ENCODE measurements at regions not wholly inside any gene's neighbourhood (a gene's known extent, or its start where the extent isn't known, plus 50 kb on each side); places are given as distances from the start of the nearest gene placed in this dataset.

GRCh38 chr5:84650429-84650828, 265.7 kb upstream of the EDIL3 start:
- FAIRE-seq = no peak
- Histone ChIP-seq H3K4me3 (ENCODE audit: low read depth in 1 of 3, low read length in 3 of 3) (no peak overlapping the region), H3K9me3 (ENCODE audit: control insufficient read depth in 2 of 2, insufficient read depth in 1 of 2, low read depth in 1 of 2, low read length in 1 of 2) (no peaks in the 10 kb centered on the region), H3K4me1 (ENCODE audit: control insufficient read depth in 3 of 3, insufficient read depth in 2 of 3, low read depth in 1 of 3, low read length in 2 of 3) (no peaks in the 10 kb centered on the region), H3K27me3 (ENCODE audit: control insufficient read depth in 3 of 3, insufficient read depth in 3 of 3, low read length in 3 of 3) (no peaks in the 10 kb centered on the region), H3K27ac (ENCODE audit: low read depth in 1 of 3, low read length in 2 of 3) (no peak overlapping the region), H3K36me3 (ENCODE audit: control insufficient read depth in 3 of 3, insufficient read depth in 2 of 3, low read depth in 1 of 3, low read length in 3 of 3) (no peaks in the 10 kb centered on the region)
- no peak for DNase-seq
- 5 to 24% (median 8%) methylated on average over 1 of the region's 1 CpG for WGBS, 3 donors

DNA sequence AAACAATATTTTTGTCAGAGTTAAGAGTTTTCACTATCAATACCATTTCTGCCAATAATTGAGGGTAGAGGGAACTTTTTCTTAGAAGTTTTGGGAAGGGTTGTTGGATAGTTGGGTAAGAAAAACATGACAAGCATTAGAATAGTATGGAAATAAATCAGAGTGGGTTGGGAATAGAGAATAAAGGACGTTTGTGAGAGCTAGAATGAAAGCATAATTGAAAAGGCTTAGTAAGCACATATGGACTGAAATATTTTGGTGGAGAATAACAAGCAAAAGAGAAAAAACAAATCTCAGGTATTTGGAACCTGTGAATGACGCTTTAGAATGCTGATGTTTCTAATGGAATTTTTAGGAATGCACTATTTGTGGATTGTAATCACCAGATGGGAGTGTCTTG, 262.9 kb upstream of the EDIL3 start:
- DNase-seq (no peak), FAIRE-seq (no peak)
- H3K27ac ChIP-seq (ENCODE audit: low read depth in 1 of 3, low read length in 2 of 3) = no peak overlapping the region
- WGBS, 3 donors = 42 to 64% (median 53%) methylated on average over 2 of the region's 2 CpGs
- no peak overlapping the region for H3K4me3 ChIP-seq (ENCODE audit: low read depth in 1 of 3, low read length in 3 of 3)
- no peaks in the 10 kb centered on the region for H3K9me3 ChIP-seq (ENCODE audit: control insufficient read depth in 2 of 2, insufficient read depth in 1 of 2, low read depth in 1 of 2, low read length in 1 of 2)
- H3K27me3 ChIP-seq (ENCODE audit: control insufficient read depth in 3 of 3, insufficient read depth in 3 of 3, low read length in 3 of 3) = no peaks in the 10 kb centered on the region
- H3K36me3 ChIP-seq (ENCODE audit: control insufficient read depth in 3 of 3, insufficient read depth in 2 of 3, low read depth in 1 of 3, low read length in 3 of 3) = no peaks in the 10 kb centered on the region
- no peaks in the 10 kb centered on the region for H3K4me1 ChIP-seq (ENCODE audit: control insufficient read depth in 3 of 3, insufficient read depth in 2 of 3, low read depth in 1 of 3, low read length in 2 of 3)

GRCh38 chr5:84642795-84643194, 258.1 kb upstream of the EDIL3 start:
- FAIRE-seq = no peak
- WGBS, 3 donors = 82 to 87% (median 83%) methylated on average over 2 of the region's 2 CpGs

DNA sequence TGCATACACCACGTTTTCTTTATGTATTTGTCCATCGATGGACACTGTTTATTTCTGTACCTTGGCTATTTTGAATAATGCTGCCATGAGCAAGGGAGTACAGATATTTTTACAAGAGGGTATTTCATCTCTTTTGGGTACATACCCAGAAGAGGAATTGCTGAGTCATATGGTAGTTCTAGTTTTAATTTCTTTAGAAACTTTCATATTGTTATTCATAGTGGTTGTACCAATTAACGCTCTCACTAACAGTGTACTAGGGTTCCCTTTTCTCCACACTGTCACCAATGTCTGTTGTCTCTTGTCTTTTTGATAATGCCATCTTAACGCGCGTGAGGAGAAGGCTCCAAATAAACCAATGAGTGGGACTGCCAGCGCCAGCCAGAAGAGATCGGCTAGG, 257.6 kb upstream of the EDIL3 start:
- FAIRE-seq (no peak), DNase-seq (no peak)
- no peak overlapping the region for H3K27ac ChIP-seq (ENCODE audit: low read depth in 1 of 3, low read length in 2 of 3)
- H3K4me1 ChIP-seq (ENCODE audit: control insufficient read depth in 3 of 3, insufficient read depth in 2 of 3, low read depth in 1 of 3, low read length in 2 of 3) = no peaks in the 10 kb centered on the region
- WGBS, 3 donors = 87 to 95% (median 88%) methylated on average over 8 of the region's 8 CpGs
- H3K27me3 ChIP-seq (ENCODE audit: control insufficient read depth in 3 of 3, insufficient read depth in 3 of 3, low read length in 3 of 3) = no peaks in the 10 kb centered on the region
- H3K9me3 ChIP-seq (ENCODE audit: control insufficient read depth in 2 of 2, insufficient read depth in 1 of 2, low read depth in 1 of 2, low read length in 1 of 2) = no peaks in the 10 kb centered on the region
- H3K36me3 ChIP-seq (ENCODE audit: control insufficient read depth in 3 of 3, insufficient read depth in 2 of 3, low read depth in 1 of 3, low read length in 3 of 3) = no peaks in the 10 kb centered on the region
- no peak overlapping the region for H3K4me3 ChIP-seq (ENCODE audit: low read depth in 1 of 3, low read length in 3 of 3)

More at GRCh38 chr5:84642795-84643194, 258.1 kb upstream of the EDIL3 start:
- no peaks in the 10 kb centered on the region for H3K9me3 ChIP-seq (ENCODE audit: control insufficient read depth in 2 of 2, insufficient read depth in 1 of 2, low read depth in 1 of 2, low read length in 1 of 2)
- no peak overlapping the region for H3K4me3 ChIP-seq (ENCODE audit: low read depth in 1 of 3, low read length in 3 of 3)
- no peak for DNase-seq
- H3K36me3 ChIP-seq (ENCODE audit: control insufficient read depth in 3 of 3, insufficient read depth in 2 of 3, low read depth in 1 of 3, low read length in 3 of 3) = no peaks in the 10 kb centered on the region
- no peaks in the 10 kb centered on the region for H3K4me1 ChIP-seq (ENCODE audit: control insufficient read depth in 3 of 3, insufficient read depth in 2 of 3, low read depth in 1 of 3, low read length in 2 of 3)
- H3K27ac ChIP-seq (ENCODE audit: low read depth in 1 of 3, low read length in 2 of 3) = no peak overlapping the region
- no peaks in the 10 kb centered on the region for H3K27me3 ChIP-seq (ENCODE audit: control insufficient read depth in 3 of 3, insufficient read depth in 3 of 3, low read length in 3 of 3)

- no peaks in the 10 kb centered on the region for H3K27me3 ChIP-seq (ENCODE audit: control insufficient read depth in 3 of 3, insufficient read depth in 3 of 3, low read length in 3 of 3)
- FAIRE-seq = no peak
- H3K27ac ChIP-seq (ENCODE audit: low read depth in 1 of 3, low read length in 2 of 3) = no peak overlapping the region
- H3K9me3 ChIP-seq (ENCODE audit: control insufficient read depth in 2 of 2, insufficient read depth in 1 of 2, low read depth in 1 of 2, low read length in 1 of 2) = no peaks in the 10 kb centered on the region
- 64 to 81% (median 66%) methylated on average over 1 of the region's 1 CpG for WGBS, 3 donors
- H3K4me1 ChIP-seq (ENCODE audit: control insufficient read depth in 3 of 3, insufficient read depth in 2 of 3, low read depth in 1 of 3, low read length in 2 of 3) = no peaks in the 10 kb centered on the region
- no peaks in the 10 kb centered on the region for H3K36me3 ChIP-seq (ENCODE audit: control insufficient read depth in 3 of 3, insufficient read depth in 2 of 3, low read depth in 1 of 3, low read length in 3 of 3)
- no peak for DNase-seq
- H3K4me3 ChIP-seq (ENCODE audit: low read depth in 1 of 3, low read length in 3 of 3) = no peak overlapping the region
Measured at GRCh38 chr5:84637662-84638375, 253.1 kb upstream of the EDIL3 start.

DNA sequence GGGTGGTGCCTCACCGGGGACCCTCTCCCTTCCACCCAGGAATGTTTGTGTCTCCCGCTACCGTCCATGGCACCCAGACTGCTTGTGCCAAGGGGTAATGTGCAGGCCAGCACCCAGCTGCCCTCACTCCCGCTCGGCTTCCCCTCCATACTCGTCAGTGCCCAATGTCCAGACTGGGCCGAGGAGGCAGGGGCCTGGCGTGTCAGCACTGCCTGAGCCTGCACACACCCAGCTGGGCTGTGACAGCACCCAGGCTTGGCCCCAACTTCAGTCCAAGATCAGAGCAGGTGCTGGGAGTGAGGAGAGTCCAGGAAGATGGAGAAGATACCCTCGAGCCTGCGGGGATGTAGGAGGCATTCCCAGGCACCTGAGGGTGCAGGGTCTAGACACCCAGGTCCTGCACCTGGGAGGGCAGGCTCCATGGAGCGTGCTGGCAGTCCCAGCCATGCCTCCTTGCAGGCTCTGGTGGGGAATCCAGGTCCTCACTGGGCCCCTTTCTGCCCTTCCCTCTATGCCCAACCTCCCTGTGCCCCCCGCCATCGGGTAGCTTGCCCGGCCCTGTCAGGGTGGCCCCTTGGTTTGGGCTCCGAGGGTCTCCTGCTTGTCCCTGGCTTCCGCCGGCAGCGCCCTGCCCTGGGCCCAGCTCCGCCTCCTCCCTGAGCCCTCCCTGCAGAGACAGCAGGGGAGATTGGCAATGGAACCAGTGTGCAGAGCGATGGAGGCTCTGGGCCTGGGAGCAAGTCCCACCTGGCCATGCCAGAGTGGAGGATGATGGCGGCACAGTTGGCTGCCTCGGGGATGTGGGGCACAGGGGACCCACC, 250.8 kb upstream of the EDIL3 start:
- no peaks in the 10 kb centered on the region for H3K9me3 ChIP-seq (ENCODE audit: control insufficient read depth in 2 of 2, insufficient read depth in 1 of 2, low read depth in 1 of 2, low read length in 1 of 2)
- H3K36me3 ChIP-seq (ENCODE audit: control insufficient read depth in 3 of 3, insufficient read depth in 2 of 3, low read depth in 1 of 3, low read length in 3 of 3) = no peaks in the 10 kb centered on the region
- DNase-seq (no peak), FAIRE-seq (no peak)
- H3K4me1 ChIP-seq (ENCODE audit: control insufficient read depth in 3 of 3, insufficient read depth in 2 of 3, low read depth in 1 of 3, low read length in 2 of 3) = no peaks in the 10 kb centered on the region
- no peak overlapping the region for H3K4me3 ChIP-seq (ENCODE audit: low read depth in 1 of 3, low read length in 3 of 3)
- 85 to 92% (median 89%) methylated on average over 20 to 22 of the region's 22 CpGs for WGBS, 3 donors
- no peak overlapping the region for H3K27ac ChIP-seq (ENCODE audit: low read depth in 1 of 3, low read length in 2 of 3)
- H3K27me3 ChIP-seq (ENCODE audit: control insufficient read depth in 3 of 3, insufficient read depth in 3 of 3, low read length in 3 of 3) = no peaks in the 10 kb centered on the region

GRCh38 chr5:84634256-84634655, 249.6 kb upstream of the EDIL3 start:
- 87 to 89% (median 88%) methylated on average over 11 of the region's 11 CpGs for WGBS, 3 donors

GRCh38 chr5:84632418-84632817, 247.7 kb upstream of the EDIL3 start:
- WGBS, 3 donors = 77 to 89% (median 85%) methylated on average over 3 of the region's 3 CpGs
- Histone ChIP-seq H3K9me3 (ENCODE audit: control insufficient read depth in 2 of 2, insufficient read depth in 1 of 2, low read depth in 1 of 2, low read length in 1 of 2) (no peaks in the 10 kb centered on the region), H3K27me3 (ENCODE audit: control insufficient read depth in 3 of 3, insufficient read depth in 3 of 3, low read length in 3 of 3) (no peaks in the 10 kb centered on the region), H3K4me1 (ENCODE audit: control insufficient read depth in 3 of 3, insufficient read depth in 2 of 3, low read depth in 1 of 3, low read length in 2 of 3) (no peaks in the 10 kb centered on the region), H3K4me3 (ENCODE audit: low read depth in 1 of 3, low read length in 3 of 3) (no peak overlapping the region), H3K27ac (ENCODE audit: low read depth in 1 of 3, low read length in 2 of 3) (no peak overlapping the region), H3K36me3 (ENCODE audit: control insufficient read depth in 3 of 3, insufficient read depth in 2 of 3, low read depth in 1 of 3, low read length in 3 of 3) (no peaks in the 10 kb centered on the region)
- FAIRE-seq (no peak), DNase-seq (no peak)

More at GRCh38 chr5:84634256-84634655, 249.6 kb upstream of the EDIL3 start:
- no peak overlapping the region for H3K4me3 ChIP-seq (ENCODE audit: low read depth in 1 of 3, low read length in 3 of 3)
- no peaks in the 10 kb centered on the region for H3K36me3 ChIP-seq (ENCODE audit: control insufficient read depth in 3 of 3, insufficient read depth in 2 of 3, low read depth in 1 of 3, low read length in 3 of 3)
- H3K4me1 ChIP-seq (ENCODE audit: control insufficient read depth in 3 of 3, insufficient read depth in 2 of 3, low read depth in 1 of 3, low read length in 2 of 3) = no peaks in the 10 kb centered on the region
- no peaks in the 10 kb centered on the region for H3K9me3 ChIP-seq (ENCODE audit: control insufficient read depth in 2 of 2, insufficient read depth in 1 of 2, low read depth in 1 of 2, low read length in 1 of 2)
- no peaks in the 10 kb centered on the region for H3K27me3 ChIP-seq (ENCODE audit: control insufficient read depth in 3 of 3, insufficient read depth in 3 of 3, low read length in 3 of 3)
- no peak for FAIRE-seq
- no peak for DNase-seq
- H3K27ac ChIP-seq (ENCODE audit: low read depth in 1 of 3, low read length in 2 of 3) = no peak overlapping the region
